ENCODE measurements at regions not wholly inside any gene's neighbourhood (a gene's known extent, or its start where the extent isn't known, plus 50 kb on each side); places are given as distances from the start of the nearest gene placed in this dataset.

DNA sequence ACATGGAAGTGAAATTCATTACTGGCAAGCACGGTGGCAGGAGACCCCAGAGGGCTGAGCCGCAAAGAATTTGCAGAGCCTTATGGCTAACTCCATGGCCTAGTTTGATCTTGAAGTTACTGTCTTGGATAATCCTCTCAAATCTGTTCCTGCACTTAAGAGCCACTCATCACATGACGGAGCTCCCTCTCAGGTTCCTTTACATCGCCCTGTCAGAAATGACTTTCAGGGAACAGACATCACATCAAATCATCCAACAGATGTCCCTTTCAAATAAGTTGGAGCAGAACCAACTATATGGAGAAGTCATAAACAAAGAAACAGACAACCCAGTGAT lies 328.8 kb upstream of the THBS1 start:
- Histone ChIP-seq H4K8ac (ENCODE audit: extremely low read depth, insufficient read depth, low read length) (no peak overlapping the region), H2BK120ac (replicated peaks; ENCODE audit: low read depth, low read length) (no peak overlapping the region), H2AK5ac (ENCODE audit: low read depth, low read length) (no peak overlapping the region), H3K18ac (ENCODE audit: extremely low read depth, low read length) (no peak overlapping the region), H3K56ac (replicated peaks; ENCODE audit: insufficient read length, low read depth, low read length) (no peak overlapping the region), H2BK5ac (ENCODE audit: low read depth, low read length) (no peak overlapping the region), H3K27ac (ENCODE audit: low read depth, low read length) (no peak overlapping the region), H3K23ac (ENCODE audit: insufficient read length) (no peak overlapping the region), H3K27me3 (replicated peaks in 1 of 4; ENCODE audit: control insufficient read depth in 3 of 4, extremely low read depth in 1 of 4, insufficient read depth in 3 of 4, low read length in 3 of 4) (no peaks in the 10 kb centered on the region), H3K9me3 (ENCODE audit: insufficient read depth in 2 of 2, low read depth in 1 of 2, low read length in 1 of 2) (no peaks in the 10 kb centered on the region), H3K4ac (replicated peaks; ENCODE audit: insufficient read length, low read depth, low read length) (no peak overlapping the region), H2BK20ac (ENCODE audit: low read length) (no peak overlapping the region), H2BK15ac (ENCODE audit: low read length) (no peak overlapping the region), H3K4me1 (replicated peaks in 1 of 4; ENCODE audit: control insufficient read depth in 3 of 4, insufficient read depth in 4 of 4, low read length in 3 of 4) (no peaks in the 10 kb centered on the region), H3K14ac (ENCODE audit: insufficient read length) (no peak overlapping the region), H2AFZ (ENCODE audit: low read length) (no peak overlapping the region), H3K36me3 (ENCODE audit: control insufficient read depth in 2 of 4, insufficient read depth in 4 of 4, low read length in 3 of 4) (no peaks in the 10 kb centered on the region), H3K4me3 (ENCODE audit: extremely low read depth in 1 of 4, insufficient read depth in 2 of 4, low read depth in 3 of 4, low read length in 4 of 4) (no peak overlapping the region), H4K20me1 (replicated peaks in 1 of 2; ENCODE audit: control insufficient read depth in 1 of 2, insufficient read depth in 2 of 2, low read length in 2 of 2) (no peaks in the 10 kb centered on the region), H3K79me2 (ENCODE audit: control insufficient read depth in 1 of 2, insufficient read depth in 2 of 2, low read length in 2 of 2) (no peaks in the 10 kb centered on the region), H3K79me1 (ENCODE audit: low read depth, low read length) (no peaks in the 10 kb centered on the region), H2BK12ac (ENCODE audit: low read depth, low read length) (no peak overlapping the region), H4K5ac (ENCODE audit: insufficient read length, low read depth, low read length) (no peak overlapping the region), H3K23me2 (ENCODE audit: low read depth, low read length) (no peaks in the 10 kb centered on the region), H4K91ac (replicated peaks; ENCODE audit: insufficient read length, low read length) (no peak overlapping the region), H3K9ac (replicated peaks in 1 of 4; ENCODE audit: extremely low read depth in 1 of 4, low read depth in 3 of 4, low read length in 3 of 4) (no peak overlapping the region), H3K4me2 (ENCODE audit: insufficient read depth in 1 of 2, low read depth in 2 of 2, low read length in 2 of 2) (no peak overlapping the region)
- ChIA-PET CTCF (ENCODE audit: partially characterized antibody) (no interaction called here), POLR2A (ENCODE audit: partially characterized antibody) (no interaction called here)
- TF ChIP-seq, protein P1, sequence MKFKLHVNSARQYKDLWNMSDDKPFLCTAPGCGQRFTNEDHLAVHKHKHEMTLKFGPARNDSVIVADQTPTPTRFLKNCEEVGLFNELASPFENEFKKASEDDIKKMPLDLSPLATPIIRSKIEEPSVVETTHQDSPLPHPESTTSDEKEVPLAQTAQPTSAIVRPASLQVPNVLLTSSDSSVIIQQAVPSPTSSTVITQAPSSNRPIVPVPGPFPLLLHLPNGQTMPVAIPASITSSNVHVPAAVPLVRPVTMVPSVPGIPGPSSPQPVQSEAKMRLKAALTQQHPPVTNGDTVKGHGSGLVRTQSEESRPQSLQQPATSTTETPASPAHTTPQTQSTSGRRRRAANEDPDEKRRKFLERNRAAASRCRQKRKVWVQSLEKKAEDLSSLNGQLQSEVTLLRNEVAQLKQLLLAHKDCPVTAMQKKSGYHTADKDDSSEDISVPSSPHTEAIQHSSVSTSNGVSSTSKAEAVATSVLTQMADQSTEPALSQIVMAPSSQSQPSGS (IDR thresholded peaks at IDR 0.05; ENCODE audit: low read length): no peak
- no peak for TF ChIP-seq TAF1 (IDR thresholded peaks at IDR 0.05; ENCODE audit: low read depth, low read length)
- FAIRE-seq (no peak), DNase-seq (ENCODE audit: low read depth in 1 of 2, low spot score in 2 of 2) (no peak)
- 99% methylated on average over 4 of the region's 4 CpGs; no CpG with 5 or more reads in 1 of the 2 experiments for whole genome bisulfite sequencing, 2 experiments (ENCODE audit: extremely low coverage in 1 of 2, insufficient coverage in 1 of 2, insufficient read length in 1 of 2, insufficient replicate concordance in 2 of 2, low coverage in 1 of 2, low lambda C conversion rate in 2 of 2, missing lambda C conversion rate in 1 of 2)
